HEK293 (cell line): ENCODE measurements at regions not wholly inside any gene's neighbourhood (a gene's known extent, or its start where the extent isn't known, plus 50 kb on each side); places are given as distances from the start of the nearest gene placed in this dataset.

ENCODE experiments used
- CTCF ChIP-seq: fragments of 450-650 bp; formaldehyde crosslinking; IDR thresholded peaks from 2 replicates; pipeline ENCODE4 v1.5.1; 2016; ENCODE audit warnings: missing biosample characterization, missing genetic modification characterization
- PATZ1 ChIP-seq: fragments of 450-650 bp; formaldehyde crosslinking; IDR thresholded peaks from 2 replicates; pipeline ENCODE4 v1.5.1; 2016; ENCODE audit warnings: missing biosample characterization, missing genetic modification characterization
- REST ChIP-seq: fragments of 450-650 bp; formaldehyde crosslinking; IDR thresholded peaks from 2 replicates; pipeline ENCODE4 v1.5.1; 2016; ENCODE audit warnings: missing biosample characterization, missing genetic modification characterization
- TCF7L2 ChIP-seq: IDR thresholded peaks from 2 replicates; pipeline ENCODE4 v1.6.1; 2011; ENCODE audit warnings: low read depth, mild to moderate bottlenecking, inconsistent platforms, low read length, moderate library complexity, borderline replicate concordance
- ZBTB49 ChIP-seq: fragments of 450-650 bp; formaldehyde crosslinking; IDR thresholded peaks from 2 replicates; pipeline ENCODE4 v1.5.1; 2016; ENCODE audit warnings: missing biosample characterization, missing genetic modification characterization, low read depth
- ZEB2 ChIP-seq: fragments of 450-650 bp; formaldehyde crosslinking; IDR thresholded peaks from 2 replicates; pipeline ENCODE4 v1.5.1; 2016; ENCODE audit warnings: missing biosample characterization, missing genetic modification characterization
- ZNF488 ChIP-seq: fragments of 450-650 bp; formaldehyde crosslinking; IDR thresholded peaks from 2 replicates; pipeline ENCODE4 v1.5.1; 2016; ENCODE audit warnings: missing biosample characterization, missing genetic modification characterization
- ZNF501 ChIP-seq: fragments of 450-650 bp; formaldehyde crosslinking; IDR thresholded peaks from 2 replicates; pipeline ENCODE4 v1.5.1; 2016; ENCODE audit warnings: missing biosample characterization, missing genetic modification characterization
- ZNF580 ChIP-seq: fragments of 450-650 bp; formaldehyde crosslinking; IDR thresholded peaks from 2 replicates; pipeline ENCODE4 v1.5.1; 2016; ENCODE audit warnings: missing biosample characterization, missing genetic modification characterization
- ZNF621 ChIP-seq: fragments of 450-650 bp; formaldehyde crosslinking; IDR thresholded peaks from 2 replicates; pipeline ENCODE4 v1.5.1; 2017; ENCODE audit warnings: missing biosample characterization, missing genetic modification characterization
- ZNF768 ChIP-seq: fragments of 450-650 bp; formaldehyde crosslinking; IDR thresholded peaks from 2 replicates; pipeline ENCODE4 v1.5.1; 2018; ENCODE audit warnings: missing biosample characterization, mild to moderate bottlenecking, missing genetic modification characterization
- ZNF792 ChIP-seq: fragments of 450-650 bp; formaldehyde crosslinking; IDR thresholded peaks from 2 replicates; pipeline ENCODE4 v1.5.1; 2016; ENCODE audit warnings: missing biosample characterization, missing genetic modification characterization

GRCh38 chr4:177596035-177596434 is 153.8 kb upstream of the AGA start:
- TF ChIP-seq PATZ1 (tag by site-specific recombination) (no peak), REST (tag by site-specific recombination) (no peak), ZNF768 (tag by site-specific recombination) (no peak), CTCF (tag by site-specific recombination) (no peak), TCF7L2 (no peak), ZBTB49 (tag by site-specific recombination) (no peak), ZEB2 (tag by site-specific recombination) (no peak), ZNF501 (tag by site-specific recombination) (no peak), ZNF792 (tag by site-specific recombination) (no peak), ZNF488 (tag by site-specific recombination) (no peak), ZNF621 (no peak), ZNF580 (tag by site-specific recombination) (no peak)
